OCI-LY3 (cell line): ENCODE measurements at regions not wholly inside any gene's neighbourhood (a gene's known extent, or its start where the extent isn't known, plus 50 kb on each side); places are given as distances from the start of the nearest gene placed in this dataset.

Source experiments
- H2AFZ ChIP-seq: fragments of 200-600, 300-600 bp; shearing (Covaris generic); 2 replicates; pipeline ENCODE4 v1.6.0; 2014; ENCODE audit warnings: antibody characterized with exemption, low read depth, low read length
- H3K27ac ChIP-seq: fragments of 200-600, 300-600 bp; sonication (generic); 2 replicates; pipeline ENCODE4 v1.5.1; 2014; ENCODE audit warnings: mild to moderate bottlenecking, low read length, moderate library complexity, mixed read lengths
- H3K27me3 ChIP-seq: fragments of 200-600, 300-600 bp; sonication (generic); 2 replicates; pipeline ENCODE4 v1.6.1; 2014; ENCODE audit warnings: low read depth, low read length, mixed read lengths
- H3K36me3 ChIP-seq: fragments of 200-600, 300-600 bp; sonication (generic); replicated peaks from 2 replicates; pipeline ENCODE3; 2014; ENCODE audit warnings: low read depth, low read length, mixed read lengths
- H3K4me1 ChIP-seq: fragments of 300-600, 200-600 bp; sonication (generic); 2 replicates; pipeline ENCODE4 v1.6.1; 2014; ENCODE audit warnings: low read length, mixed read lengths
- H3K4me2 ChIP-seq: fragments of 200-600, 300-600 bp; sonication (generic); 2 replicates; pipeline ENCODE4 v1.6.1; 2014; ENCODE audit warnings: low read length, mixed read lengths
- H3K4me3 ChIP-seq: fragments of 300-600, 200-600 bp; sonication (generic); 2 replicates; pipeline ENCODE4 v1.5.1; 2014; ENCODE audit warnings: antibody characterized with exemption, mild to moderate bottlenecking, low read length, moderate library complexity
- H3K79me2 ChIP-seq: fragments of 300-600, 200-600 bp; shearing (Covaris generic); 2 replicates; pipeline ENCODE4 v1.6.1; 2014; ENCODE audit warnings: mild to moderate bottlenecking, low read length, mixed read lengths
- H3K9ac ChIP-seq: fragments of 300-600, 200-600 bp; shearing (Covaris generic); 2 replicates; pipeline ENCODE4 v1.6.0; 2014; ENCODE audit warnings: mild to moderate bottlenecking, low read length, moderate library complexity
- H3K9me3 ChIP-seq: fragments of 200-600, 300-600 bp; shearing (Covaris generic); 2 replicates; pipeline ENCODE4 v1.6.1; 2014; ENCODE audit warnings: low read length, mixed read lengths; ENCODE audit not compliant: insufficient read depth
- H4K20me1 ChIP-seq: fragments of 200-600, 300-600 bp; sonication (generic); 2 replicates; pipeline ENCODE4 v1.6.1; 2016; ENCODE audit warnings: low read length, mixed read lengths; ENCODE audit not compliant: insufficient read depth
- EZH2phosphoT487 ChIP-seq: fragments of 200-600 bp; shearing (Covaris generic); IDR thresholded peaks from 2 replicates; pipeline ENCODE4 v1.6.1; 2018; ENCODE audit warnings: antibody characterized with exemption, mixed run types, low read depth
- TF ChIP-seq, protein P1 (sequence below): fragments of 200-600, 300-600 bp; sonication (generic); IDR thresholded peaks from 2 replicates; pipeline ENCODE4 v1.5.1; 2014; ENCODE audit warnings: antibody characterized with exemption, low read length, low read depth

- no peak for TF ChIP-seq EZH2phosphoT487
- TF ChIP-seq, protein P1, sequence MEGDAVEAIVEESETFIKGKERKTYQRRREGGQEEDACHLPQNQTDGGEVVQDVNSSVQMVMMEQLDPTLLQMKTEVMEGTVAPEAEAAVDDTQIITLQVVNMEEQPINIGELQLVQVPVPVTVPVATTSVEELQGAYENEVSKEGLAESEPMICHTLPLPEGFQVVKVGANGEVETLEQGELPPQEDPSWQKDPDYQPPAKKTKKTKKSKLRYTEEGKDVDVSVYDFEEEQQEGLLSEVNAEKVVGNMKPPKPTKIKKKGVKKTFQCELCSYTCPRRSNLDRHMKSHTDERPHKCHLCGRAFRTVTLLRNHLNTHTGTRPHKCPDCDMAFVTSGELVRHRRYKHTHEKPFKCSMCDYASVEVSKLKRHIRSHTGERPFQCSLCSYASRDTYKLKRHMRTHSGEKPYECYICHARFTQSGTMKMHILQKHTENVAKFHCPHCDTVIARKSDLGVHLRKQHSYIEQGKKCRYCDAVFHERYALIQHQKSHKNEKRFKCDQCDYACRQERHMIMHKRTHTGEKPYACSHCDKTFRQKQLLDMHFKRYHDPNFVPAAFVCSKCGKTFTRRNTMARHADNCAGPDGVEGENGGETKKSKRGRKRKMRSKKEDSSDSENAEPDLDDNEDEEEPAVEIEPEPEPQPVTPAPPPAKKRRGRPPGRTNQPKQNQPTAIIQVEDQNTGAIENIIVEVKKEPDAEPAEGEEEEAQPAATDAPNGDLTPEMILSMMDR, result no peak
- Histone ChIP-seq H4K20me1 (no peaks in the 10 kb centered on the region), H3K4me3 (no peak overlapping the region), H2AFZ (no peak overlapping the region), H3K79me2 (no peaks in the 10 kb centered on the region), H3K27me3 (no peaks in the 10 kb centered on the region), H3K27ac (no peak overlapping the region), H3K4me2 (no peak overlapping the region), H3K4me1 (no peaks in the 10 kb centered on the region), H3K9me3 (no peaks in the 10 kb centered on the region), H3K9ac (no peak overlapping the region), H3K36me3 (no peaks in the 10 kb centered on the region)
Observed at GRCh38 chr1:30014031-30014430, 709.4 kb downstream of the MATN1 start.

- no peak overlapping the region for H3K9ac ChIP-seq
- no peaks in the 10 kb centered on the region for H3K4me1 ChIP-seq
- no peak overlapping the region for H3K4me3 ChIP-seq
- no peak overlapping the region for H2AFZ ChIP-seq
- H3K4me2 ChIP-seq, result no peak overlapping the region
- TF ChIP-seq EZH2phosphoT487, result no peak
- TF ChIP-seq, protein P1, result no peak
- no peaks in the 10 kb centered on the region for H4K20me1 ChIP-seq
- H3K36me3 ChIP-seq, result no peaks in the 10 kb centered on the region
- H3K27me3 ChIP-seq, result no peaks in the 10 kb centered on the region
- H3K9me3 ChIP-seq, result no peaks in the 10 kb centered on the region
- no peak overlapping the region for H3K27ac ChIP-seq
- no peaks in the 10 kb centered on the region for H3K79me2 ChIP-seq
Observed at GRCh38 chr1:30012455-30013440, 710.6 kb downstream of the MATN1 start.

GRCh38 chr1:30011970-30012369, 711.4 kb downstream of the MATN1 start:
- no peak overlapping the region for H3K4me2 ChIP-seq
- H3K36me3 ChIP-seq, result no peaks in the 10 kb centered on the region
- H3K27ac ChIP-seq, result no peak overlapping the region
- no peak overlapping the region for H3K4me3 ChIP-seq
- H3K9ac ChIP-seq, result no peak overlapping the region
- H3K27me3 ChIP-seq, result no peaks in the 10 kb centered on the region
- H2AFZ ChIP-seq, result no peak overlapping the region
- H3K9me3 ChIP-seq, result no peaks in the 10 kb centered on the region
- H4K20me1 ChIP-seq, result no peaks in the 10 kb centered on the region
- TF ChIP-seq, protein P1, result no peak
- no peak for TF ChIP-seq EZH2phosphoT487
- H3K4me1 ChIP-seq, result no peaks in the 10 kb centered on the region
- H3K79me2 ChIP-seq, result no peaks in the 10 kb centered on the region

GRCh38 chr1:30010506-30011106, 712.8 kb downstream of the MATN1 start:
- H3K4me1 ChIP-seq, result no peaks in the 10 kb centered on the region
- no peak for TF ChIP-seq EZH2phosphoT487
- TF ChIP-seq, protein P1, result no peak
- H2AFZ ChIP-seq, result no peak overlapping the region
- H3K4me2 ChIP-seq, result no peak overlapping the region
- H3K27me3 ChIP-seq, result no peaks in the 10 kb centered on the region
- no peaks in the 10 kb centered on the region for H3K36me3 ChIP-seq
- H3K9me3 ChIP-seq, result no peaks in the 10 kb centered on the region
- H3K4me3 ChIP-seq, result no peak overlapping the region
- no peak overlapping the region for H3K9ac ChIP-seq
- H4K20me1 ChIP-seq, result no peaks in the 10 kb centered on the region
- H3K79me2 ChIP-seq, result no peaks in the 10 kb centered on the region
- H3K27ac ChIP-seq, result no peak overlapping the region
